ENCODE measurements at regions not wholly inside any gene's neighbourhood (a gene's known extent, or its start where the extent isn't known, plus 50 kb on each side); places are given as distances from the start of the nearest gene placed in this dataset.

- Histone ChIP-seq H3K9me3 (ENCODE audit: severe bottlenecking) (peaks cover 21% of the 10 kb centered on the region), H3K4me1 (ENCODE audit: insufficient read depth, poor library complexity, severe bottlenecking) (peaks cover 6% of the 10 kb centered on the region), H3K4me3 (ENCODE audit: severe bottlenecking) (no peak overlapping the region), H3K27ac (ENCODE audit: poor library complexity, severe bottlenecking) (no peak overlapping the region), H3K27me3 (ENCODE audit: insufficient read depth, poor library complexity, severe bottlenecking) (no peaks in the 10 kb centered on the region), H3K36me3 (ENCODE audit: low read depth) (0 out of 2 replicates have a peak, but pooled peaks cover 5% of the 10 kb centered on the region)
- TF ChIP-seq CTCF (IDR thresholded peaks at IDR 0.05; ENCODE audit: poor library complexity, severe bottlenecking) = no peak
- ATAC-seq (ENCODE audit: low read depth) = no peak
- DNase-seq (ENCODE audit: low spot score) = no peak
Observed at GRCh38 chr6:105713474-105714118, 310.7 kb upstream of the PREP start.

DNA sequence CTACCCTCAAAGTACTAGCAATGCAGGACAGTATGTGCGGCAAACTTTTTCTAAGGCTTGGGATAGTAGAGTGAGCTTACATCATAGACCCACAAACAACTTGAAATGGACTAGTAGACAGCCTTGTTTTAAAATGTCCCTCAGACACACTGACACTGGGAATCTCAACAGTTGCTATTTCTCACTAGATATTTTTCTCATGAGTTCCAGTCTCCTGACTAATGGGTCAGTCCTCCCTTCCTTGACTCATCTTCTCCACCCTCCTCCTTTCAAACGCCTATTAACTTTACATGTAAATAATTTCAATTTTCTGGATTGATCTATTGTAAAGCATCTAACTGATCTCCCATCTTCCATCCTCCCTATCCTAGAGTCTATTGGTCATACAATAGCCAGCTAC lies 308.3 kb upstream of the PREP start:
- H3K4me3 ChIP-seq (ENCODE audit: severe bottlenecking) = no peak overlapping the region
- 0 out of 2 replicates have a peak, but pooled peaks cover 5% of the 10 kb centered on the region for H3K36me3 ChIP-seq (ENCODE audit: low read depth)
- DNase-seq (ENCODE audit: low spot score) = no peak
- H3K27ac ChIP-seq (ENCODE audit: poor library complexity, severe bottlenecking) = no peak overlapping the region
- no peak for ATAC-seq (ENCODE audit: low read depth)
- H3K4me1 ChIP-seq (ENCODE audit: insufficient read depth, poor library complexity, severe bottlenecking) = peaks cover 6% of the 10 kb centered on the region
- peaks cover 21% of the 10 kb centered on the region for H3K9me3 ChIP-seq (ENCODE audit: severe bottlenecking)
- no peak for TF ChIP-seq CTCF (IDR thresholded peaks at IDR 0.05; ENCODE audit: poor library complexity, severe bottlenecking)
- H3K27me3 ChIP-seq (ENCODE audit: insufficient read depth, poor library complexity, severe bottlenecking) = no peaks in the 10 kb centered on the region

- ATAC-seq (ENCODE audit: low read depth) (no peak), DNase-seq (ENCODE audit: low spot score) (no peak)
- no peak for TF ChIP-seq CTCF (IDR thresholded peaks at IDR 0.05; ENCODE audit: poor library complexity, severe bottlenecking)
- Histone ChIP-seq H3K36me3 (ENCODE audit: low read depth) (no peaks in the 10 kb centered on the region), H3K4me1 (ENCODE audit: insufficient read depth, poor library complexity, severe bottlenecking) (no peaks in the 10 kb centered on the region), H3K4me3 (ENCODE audit: severe bottlenecking) (no peak overlapping the region), H3K27ac (ENCODE audit: poor library complexity, severe bottlenecking) (no peak overlapping the region), H3K9me3 (ENCODE audit: severe bottlenecking) (no peaks in the 10 kb centered on the region), H3K27me3 (ENCODE audit: insufficient read depth, poor library complexity, severe bottlenecking) (no peaks in the 10 kb centered on the region)
Observed at GRCh38 chr6:105705608-105706007, 302.7 kb upstream of the PREP start.

DNA sequence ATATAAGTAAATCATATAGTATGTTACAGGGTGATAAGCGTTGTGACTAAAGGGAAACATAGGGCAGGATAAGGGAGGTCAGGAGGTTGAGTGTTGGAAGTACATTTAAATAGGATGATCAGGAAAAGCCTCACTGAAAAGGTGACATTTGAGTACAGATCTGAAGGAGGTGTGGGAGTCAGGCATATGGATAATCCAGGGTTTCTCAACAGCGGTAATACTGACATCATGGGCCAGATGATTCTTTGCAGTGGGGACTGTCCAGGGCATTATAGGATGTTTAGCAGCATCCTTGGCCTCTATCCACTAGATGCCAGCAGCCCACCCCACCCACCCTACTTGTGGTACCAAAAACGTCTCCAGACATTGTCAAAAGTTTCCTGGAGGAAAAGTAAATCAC lies 292.6 kb upstream of the PREP start:
- no peak overlapping the region for H3K27ac ChIP-seq (ENCODE audit: poor library complexity, severe bottlenecking)
- no peak for TF ChIP-seq CTCF (IDR thresholded peaks at IDR 0.05; ENCODE audit: poor library complexity, severe bottlenecking)
- DNase-seq (ENCODE audit: low spot score) (no peak), ATAC-seq (ENCODE audit: low read depth) (no peak)
- H3K4me1 ChIP-seq (ENCODE audit: insufficient read depth, poor library complexity, severe bottlenecking) = no peaks in the 10 kb centered on the region
- H3K27me3 ChIP-seq (ENCODE audit: insufficient read depth, poor library complexity, severe bottlenecking) = no peaks in the 10 kb centered on the region
- no peak overlapping the region for H3K4me3 ChIP-seq (ENCODE audit: severe bottlenecking)
- H3K9me3 ChIP-seq (ENCODE audit: severe bottlenecking) = no peaks in the 10 kb centered on the region
- no peaks in the 10 kb centered on the region for H3K36me3 ChIP-seq (ENCODE audit: low read depth)

DNA sequence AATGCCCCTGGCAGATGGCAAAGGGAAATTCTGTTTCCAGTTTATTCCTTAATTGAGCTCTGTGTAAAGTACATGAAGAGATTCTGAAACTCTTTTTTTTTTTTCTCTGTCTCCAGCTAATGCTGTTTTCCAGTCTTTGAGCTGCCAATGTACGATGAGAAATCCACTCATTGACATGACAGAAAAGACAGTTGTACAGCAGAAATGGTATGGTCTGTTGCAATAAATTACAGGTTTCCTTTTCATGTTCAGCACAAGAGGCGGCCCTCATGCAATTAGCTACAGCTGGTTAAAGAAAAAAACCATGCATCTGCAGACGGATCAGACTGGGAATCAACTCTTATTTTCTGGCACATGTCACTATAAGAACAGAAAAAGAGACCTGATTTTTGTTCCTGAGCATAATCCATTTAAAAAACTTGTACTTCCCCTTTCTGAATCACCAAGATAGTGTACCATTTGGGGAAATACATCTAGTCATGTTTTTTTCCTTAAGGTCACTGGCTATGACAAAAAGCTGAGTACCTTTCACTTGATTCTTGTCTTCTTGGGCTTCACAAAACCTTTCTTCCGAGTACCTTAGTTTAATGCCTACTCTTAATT lies 289.8 kb upstream of the PREP start:
- H3K4me1 ChIP-seq (ENCODE audit: insufficient read depth, poor library complexity, severe bottlenecking) = no peaks in the 10 kb centered on the region
- no peaks in the 10 kb centered on the region for H3K27me3 ChIP-seq (ENCODE audit: insufficient read depth, poor library complexity, severe bottlenecking)
- no peaks in the 10 kb centered on the region for H3K36me3 ChIP-seq (ENCODE audit: low read depth)
- no peaks in the 10 kb centered on the region for H3K9me3 ChIP-seq (ENCODE audit: severe bottlenecking)
- H3K4me3 ChIP-seq (ENCODE audit: severe bottlenecking) = no peak overlapping the region
- H3K27ac ChIP-seq (ENCODE audit: poor library complexity, severe bottlenecking) = no peak overlapping the region
- no peak for ATAC-seq (ENCODE audit: low read depth)
- no peak for TF ChIP-seq CTCF (IDR thresholded peaks at IDR 0.05; ENCODE audit: poor library complexity, severe bottlenecking)
- no peak for DNase-seq (ENCODE audit: low spot score)

Measured in RWPE2 (cell line).